Brain pericyte (primary cell): ENCODE measurements at regions not wholly inside any gene's neighbourhood (a gene's known extent, or its start where the extent isn't known, plus 50 kb on each side); places are given as distances from the start of the nearest gene placed in this dataset.

Experiments
- DNase-seq: peaks from one replicate; pipeline ENCODE4 v3.0.0-alpha.2; 2012; ENCODE audit warnings: low read depth, low spot score

DNA sequence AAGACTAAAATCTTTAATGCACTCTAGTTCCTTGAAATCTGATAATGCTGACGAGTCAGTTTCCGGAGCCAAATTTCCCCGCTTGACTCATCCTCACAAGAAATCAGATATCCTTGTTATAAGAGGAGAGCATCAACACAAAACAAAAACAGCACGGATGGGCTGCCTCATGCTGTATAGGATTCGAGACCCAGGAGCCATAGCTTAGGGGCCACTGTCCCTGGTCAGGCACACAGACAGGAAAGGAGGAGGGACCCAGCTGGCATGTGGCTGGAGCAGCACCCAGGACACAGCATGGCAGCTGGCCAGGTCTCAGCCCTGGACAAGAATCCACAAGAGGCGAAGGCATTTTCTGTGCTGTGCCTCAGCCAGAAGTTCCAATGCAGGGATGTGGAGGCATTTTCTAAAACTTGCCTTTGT lies 110.2 kb upstream of the SPATA13 start:
- DNase-seq = peak; percentile 36

DNA sequence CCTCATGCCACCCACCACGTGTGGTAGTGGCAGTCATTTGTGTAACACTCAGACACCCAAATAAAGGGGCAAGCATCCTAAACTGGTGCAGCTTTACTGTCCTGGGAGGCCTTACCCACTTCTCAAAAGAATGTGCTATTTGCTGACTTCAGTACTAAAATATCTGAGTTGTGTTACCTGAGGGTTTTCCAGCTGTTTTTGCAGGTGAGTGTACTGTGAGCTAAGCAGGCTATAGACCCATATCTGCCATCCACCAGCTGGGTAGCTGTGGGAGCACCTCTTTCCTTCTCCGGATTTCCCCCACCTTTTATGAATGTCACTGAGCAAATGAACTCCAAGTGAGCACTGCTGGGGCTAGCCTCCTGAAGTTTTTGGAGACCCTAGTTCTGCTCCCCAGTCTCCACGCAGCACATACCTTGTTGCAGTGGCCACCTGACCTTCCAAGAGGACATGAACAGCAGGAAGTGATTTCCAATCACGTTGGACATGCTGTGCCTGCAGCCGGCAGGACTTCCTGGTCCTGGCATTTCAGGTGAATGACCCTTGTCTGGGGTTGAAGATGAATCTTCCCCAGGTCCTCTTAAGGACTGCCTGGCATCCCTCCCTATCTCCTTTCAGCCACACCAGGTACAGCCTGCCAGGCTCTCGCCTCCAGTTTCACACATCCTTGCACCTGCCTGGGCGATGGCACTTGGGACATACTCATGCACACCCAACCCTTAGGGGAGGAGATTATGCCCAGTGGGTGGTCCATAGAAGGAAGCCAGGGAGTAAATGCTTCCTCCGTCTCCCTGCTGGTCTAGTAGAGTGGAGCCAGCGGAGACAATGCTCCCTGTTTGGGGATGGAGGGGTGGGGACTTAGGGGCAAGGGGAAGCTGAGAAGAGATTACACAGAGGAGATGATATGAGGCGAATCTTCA lies 109.5 kb upstream of the SPATA13 start:
- DNase-seq = no peak

DNA sequence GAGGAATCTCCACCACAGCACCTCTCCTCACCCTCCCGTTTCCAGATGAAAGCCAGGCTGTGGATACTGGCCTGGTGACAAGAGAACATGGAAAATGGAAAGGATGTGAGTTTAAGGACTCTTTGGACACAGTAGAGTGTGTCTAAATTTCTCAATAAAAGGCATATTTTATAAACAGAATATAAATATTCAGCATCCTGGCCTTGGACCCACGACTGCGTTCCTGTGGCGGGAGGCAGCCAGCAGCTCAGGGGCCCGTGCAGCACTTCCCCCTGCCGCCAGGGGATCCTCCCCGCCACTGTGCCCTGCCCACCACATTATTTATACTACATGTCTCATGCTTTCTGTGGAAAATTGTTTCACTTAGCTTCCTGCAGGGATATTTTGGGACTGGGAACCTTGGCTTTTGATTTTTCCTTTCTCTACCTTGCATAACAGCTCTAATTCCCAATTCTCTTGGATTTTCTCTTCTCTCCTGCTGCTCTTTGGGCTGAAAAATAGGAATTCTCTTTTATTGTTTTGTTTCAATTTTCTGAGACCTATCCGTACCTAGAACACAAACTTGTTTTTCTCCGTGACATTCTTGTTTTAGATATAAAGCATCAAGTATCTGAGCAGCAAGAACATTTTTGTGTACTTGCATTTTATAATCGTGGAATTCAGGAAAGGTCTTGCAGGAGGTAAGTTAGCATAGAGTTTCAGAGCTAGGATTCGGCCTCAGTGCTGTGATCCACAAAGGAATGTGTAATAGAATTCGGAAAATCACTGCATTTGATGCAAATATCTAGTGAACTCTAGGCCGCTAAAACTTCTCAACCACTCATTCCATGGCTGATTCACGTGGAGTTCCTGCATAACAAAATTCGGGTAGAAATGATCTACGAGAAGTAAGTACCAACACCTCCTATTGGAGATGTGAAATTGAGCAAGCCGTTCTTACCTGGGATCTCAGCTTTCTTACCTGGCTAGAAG lies 107.7 kb upstream of the SPATA13 start:
- DNase-seq = no peak

DNA sequence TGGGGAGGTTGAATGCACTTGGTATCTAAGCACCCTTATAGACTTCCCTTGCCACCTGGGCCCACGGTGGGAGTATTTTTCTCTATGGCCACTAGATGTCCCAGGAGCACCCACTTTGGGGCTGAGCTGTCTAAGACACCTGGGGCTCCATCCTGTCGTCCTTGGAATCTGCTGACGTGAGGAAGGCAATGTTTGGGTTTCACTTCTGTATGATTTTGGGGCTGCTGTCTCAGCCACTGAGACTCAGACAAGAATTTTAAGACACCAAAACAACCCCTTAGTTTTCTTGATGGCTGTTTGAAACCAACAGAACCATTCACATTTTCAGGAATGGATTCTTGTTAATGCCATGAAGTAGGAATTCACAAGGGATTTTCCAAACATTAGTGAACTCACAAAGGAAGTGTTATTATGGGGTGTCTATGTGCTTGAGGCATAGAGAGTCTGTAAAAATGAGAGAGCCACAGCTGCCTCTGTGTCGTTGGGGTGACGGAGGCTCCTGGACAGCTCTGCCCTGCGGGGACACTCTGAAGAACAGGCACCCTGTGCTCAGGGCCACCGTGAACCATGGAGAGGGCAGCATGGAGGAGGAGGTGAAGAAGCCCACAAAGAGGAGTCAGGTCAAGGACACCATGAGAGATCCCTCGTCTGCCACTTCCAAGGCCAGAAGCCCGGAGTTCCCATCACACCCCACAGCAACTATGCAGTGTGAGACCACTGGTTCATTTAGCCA lies 106.8 kb upstream of the SPATA13 start:
- no peak for DNase-seq

DNA sequence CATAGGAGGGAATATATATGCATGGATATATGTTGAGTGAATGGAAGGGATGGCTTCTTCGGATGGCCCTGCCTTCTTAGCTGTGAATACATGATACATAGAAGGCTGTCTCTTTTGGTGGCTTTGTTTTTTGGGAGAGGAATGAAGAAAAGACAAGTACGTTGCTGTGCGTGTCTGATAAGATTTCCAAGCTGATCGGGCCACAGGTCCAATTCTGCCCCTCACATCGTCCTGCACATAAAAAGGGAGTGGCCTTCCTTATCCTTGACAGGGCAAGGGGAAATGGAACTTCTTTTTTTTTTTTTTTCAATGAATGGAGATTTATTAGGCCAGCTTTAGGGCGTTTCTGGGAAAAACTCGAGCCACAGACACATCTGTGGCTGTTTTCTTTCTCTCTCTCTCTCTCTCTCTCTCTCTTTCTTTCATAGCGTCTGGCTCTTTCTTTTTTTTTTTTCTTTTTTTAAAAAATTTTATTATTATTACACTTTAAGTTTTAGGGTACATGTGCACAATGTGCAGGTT lies 103.8 kb upstream of the SPATA13 start:
- DNase-seq = no peak

DNA sequence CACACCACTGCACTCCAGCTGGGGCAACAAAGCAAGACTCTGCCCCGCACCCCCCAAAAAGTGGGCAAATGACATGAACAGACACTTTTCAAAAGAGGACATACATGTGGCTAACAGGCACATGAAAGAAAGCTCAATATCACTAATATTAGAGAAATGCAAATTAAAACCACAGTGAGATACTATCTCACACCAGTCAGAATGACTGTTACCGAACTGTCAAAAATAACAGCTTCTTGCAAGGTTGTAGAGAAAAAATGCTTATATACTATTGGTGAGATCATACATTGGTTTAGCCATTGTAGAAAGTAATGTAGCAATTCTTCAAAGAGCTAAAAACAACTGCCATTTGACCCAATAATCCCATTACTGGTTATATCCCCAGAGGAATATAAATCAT lies 99.5 kb upstream of the SPATA13 start:
- DNase-seq = no peak

DNA sequence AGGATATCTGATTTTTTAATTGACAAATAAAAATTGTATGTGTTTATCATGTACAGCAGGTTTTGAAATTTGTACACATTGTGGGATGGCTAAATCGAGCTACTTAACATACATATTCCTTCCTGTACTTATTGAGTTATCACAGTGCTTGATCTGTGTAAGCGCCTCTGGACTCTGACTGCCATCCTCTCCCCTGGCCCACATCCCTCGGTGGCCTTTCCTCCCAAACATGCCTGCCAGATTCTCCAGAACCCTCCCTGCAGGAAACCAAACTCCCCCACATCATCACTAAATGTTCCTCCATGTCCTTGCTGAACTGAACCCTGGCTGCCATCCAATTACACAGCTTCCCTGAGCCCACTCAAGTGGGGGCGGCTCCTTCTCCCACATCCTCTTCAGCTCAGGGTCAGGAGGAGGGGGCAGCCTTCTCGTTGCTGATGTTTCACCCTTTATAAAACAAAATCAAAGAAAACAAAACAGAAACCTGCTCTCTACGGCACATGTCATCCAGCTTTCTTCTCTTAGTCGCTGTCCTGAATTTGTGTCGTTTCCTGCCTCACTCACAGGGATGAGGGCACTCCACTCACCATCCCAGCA lies 97.1 kb upstream of the SPATA13 start:
- DNase-seq = no peak

DNA sequence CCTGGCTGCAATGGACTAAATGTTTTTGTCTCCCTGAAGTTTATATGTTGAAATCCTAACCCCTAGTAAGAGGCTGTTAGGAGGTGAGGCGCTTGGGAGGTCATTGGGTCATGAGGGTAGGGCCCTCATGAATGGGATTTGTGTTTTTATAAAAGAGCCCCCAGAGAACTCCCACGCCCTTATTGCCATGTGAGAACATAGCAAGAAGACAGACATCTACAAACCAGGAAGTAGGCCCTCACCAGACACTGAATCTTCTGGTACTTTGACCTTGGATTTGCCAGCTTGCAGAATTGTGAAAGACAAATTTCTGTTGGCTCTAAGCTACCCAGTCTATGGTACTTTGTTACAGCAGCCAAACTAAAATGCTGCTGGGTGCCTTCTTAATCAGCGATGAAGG lies 96.1 kb upstream of the SPATA13 start:
- DNase-seq = no peak

DNA sequence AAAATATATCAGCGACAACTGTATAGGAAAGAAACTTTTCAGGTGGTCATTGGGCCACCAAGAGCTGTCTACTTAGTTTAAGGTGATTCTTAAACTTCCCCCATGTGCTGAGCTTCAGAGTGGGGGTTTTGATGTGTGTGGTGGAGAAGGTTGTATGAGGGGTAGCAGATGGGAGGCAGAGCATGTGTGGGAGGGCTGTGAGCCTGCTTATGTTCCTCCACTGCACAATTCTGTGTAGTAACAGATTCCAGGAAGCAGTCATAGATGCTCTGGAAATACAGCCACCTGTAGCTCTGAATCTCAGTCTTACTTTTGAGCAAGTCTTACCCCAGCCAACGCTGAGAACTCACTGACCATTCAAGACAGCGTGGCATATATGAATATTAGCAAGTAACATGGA lies 95.3 kb upstream of the SPATA13 start:
- DNase-seq = no peak

DNA sequence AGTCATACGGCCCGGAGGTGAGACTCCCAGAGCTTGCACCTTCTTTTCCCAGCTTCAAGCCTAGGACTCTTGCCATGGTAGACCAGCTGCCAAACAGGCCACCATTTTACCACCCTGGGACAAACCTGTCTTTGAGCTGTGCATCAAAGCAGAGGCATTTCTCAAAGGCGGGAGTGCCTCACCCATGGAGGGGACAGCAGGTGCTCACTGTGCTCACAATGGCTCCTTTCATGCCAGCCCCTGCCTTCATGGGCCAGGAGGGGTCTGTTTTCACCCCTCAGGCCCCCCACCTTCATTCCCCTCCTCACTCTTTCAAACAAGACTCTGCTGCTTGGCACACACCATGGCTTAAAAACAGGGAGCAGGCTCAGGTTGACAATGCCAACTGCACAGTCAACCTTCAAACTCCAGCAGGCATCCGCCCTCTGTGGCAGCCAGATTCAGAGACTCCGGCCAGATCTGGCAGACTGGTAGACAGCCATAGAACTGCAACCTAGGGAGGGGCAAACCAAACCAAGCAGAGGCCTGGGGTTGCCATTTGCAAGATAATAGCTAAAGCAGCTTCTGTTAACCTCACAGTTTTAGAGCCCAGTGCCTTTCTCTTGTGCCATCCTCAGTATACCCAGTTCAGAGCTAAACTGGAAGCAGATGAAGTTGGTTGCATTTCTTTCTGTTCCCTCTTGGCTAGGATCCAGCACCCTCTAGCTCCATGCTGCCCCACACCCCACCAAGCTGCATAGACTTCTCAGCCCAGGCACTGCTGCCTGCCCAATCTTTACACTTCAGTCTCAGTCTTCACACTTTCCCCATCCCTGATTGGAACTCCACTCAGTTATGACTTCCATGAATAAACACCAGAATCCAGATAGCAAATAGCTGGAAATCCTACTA lies 93.9 kb upstream of the SPATA13 start:
- no peak for DNase-seq

DNA sequence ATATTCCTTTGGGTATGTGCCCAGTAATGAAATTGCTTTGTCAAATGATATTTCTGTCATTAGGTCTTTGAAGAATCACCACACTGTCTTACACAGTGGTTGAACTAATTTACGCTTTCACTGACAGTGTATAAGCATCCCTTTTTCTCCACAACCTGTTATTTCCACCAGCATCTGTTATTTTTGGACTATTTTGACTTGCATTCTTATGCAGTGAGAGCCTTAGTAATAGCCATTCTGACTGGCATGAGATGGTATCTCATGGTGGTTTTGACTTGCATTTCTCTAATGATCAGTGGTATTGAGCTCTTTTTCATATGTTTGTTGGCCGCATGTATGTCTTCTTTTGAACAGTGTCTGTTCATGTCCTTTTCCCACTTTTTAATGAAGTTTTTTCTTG lies 92.0 kb upstream of the SPATA13 start:
- DNase-seq = no peak

DNA sequence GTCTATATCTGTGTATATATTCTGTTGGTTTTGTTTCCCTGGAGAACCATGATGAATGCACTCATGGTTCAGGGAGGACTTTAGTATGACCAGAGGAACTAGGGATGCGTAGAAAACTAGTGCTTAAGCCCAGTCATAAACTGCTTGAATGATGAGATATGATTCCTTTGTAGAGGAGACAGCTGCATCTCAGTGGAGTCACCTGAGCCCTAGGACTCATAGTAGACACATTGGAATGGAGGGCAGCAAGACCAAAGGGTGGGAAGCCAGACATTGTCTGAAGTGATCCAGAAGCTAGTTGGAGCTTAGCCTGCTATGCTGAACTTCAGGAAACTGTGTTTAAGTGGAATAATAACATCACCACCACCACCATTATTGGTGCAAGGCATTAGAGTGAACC lies 89.5 kb upstream of the SPATA13 start:
- DNase-seq = no peak

DNA sequence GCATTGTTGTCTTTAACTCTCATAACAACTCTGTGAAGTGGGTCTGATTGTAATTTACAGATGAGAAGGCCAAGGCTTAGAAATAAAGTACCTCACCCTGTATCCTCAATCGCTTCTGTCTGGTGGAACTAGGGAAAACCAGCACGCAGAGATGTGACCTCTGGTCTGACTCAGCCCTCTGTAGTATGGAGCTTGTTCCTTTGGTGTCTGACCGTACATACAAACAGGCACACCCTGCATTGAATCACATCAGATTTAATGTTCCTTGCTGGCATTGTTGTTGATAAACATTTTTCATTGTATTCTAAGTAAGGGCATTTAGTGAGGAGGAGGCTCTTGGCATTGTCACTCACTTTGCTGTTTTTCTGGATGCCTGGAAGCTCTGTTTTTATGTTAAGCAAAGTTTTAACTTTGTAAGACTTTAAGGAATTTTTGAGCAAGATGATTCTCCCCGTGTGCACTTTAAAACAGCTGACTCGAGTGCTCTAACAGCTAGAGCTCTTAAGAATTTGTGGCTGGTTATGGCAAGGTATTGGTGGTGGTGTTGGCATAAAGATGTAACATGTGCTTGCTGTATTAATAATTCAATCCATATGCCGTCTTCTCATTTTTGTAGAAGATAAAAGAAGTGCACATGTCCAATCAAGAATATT lies 89.0 kb upstream of the SPATA13 start:
- no peak for DNase-seq

DNA sequence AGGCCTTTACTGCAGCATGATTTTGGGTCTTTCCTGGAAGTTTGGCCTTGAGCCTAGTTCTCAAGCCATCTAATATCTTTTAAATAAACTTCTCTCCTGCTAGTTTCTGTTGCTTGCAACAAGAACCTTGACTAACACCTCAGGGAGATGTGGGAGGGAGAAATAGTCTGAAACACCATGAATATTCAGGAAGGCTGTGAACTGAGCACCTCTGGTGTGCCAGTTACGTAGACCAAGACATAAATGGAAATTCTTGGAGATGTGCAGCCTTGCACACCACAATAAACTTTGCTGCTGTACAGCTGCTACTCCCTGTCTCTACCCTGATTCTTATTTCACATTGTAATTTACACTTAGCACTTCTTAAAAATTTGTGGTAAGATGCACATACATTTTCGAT lies 86.9 kb upstream of the SPATA13 start:
- DNase-seq = no peak

DNA sequence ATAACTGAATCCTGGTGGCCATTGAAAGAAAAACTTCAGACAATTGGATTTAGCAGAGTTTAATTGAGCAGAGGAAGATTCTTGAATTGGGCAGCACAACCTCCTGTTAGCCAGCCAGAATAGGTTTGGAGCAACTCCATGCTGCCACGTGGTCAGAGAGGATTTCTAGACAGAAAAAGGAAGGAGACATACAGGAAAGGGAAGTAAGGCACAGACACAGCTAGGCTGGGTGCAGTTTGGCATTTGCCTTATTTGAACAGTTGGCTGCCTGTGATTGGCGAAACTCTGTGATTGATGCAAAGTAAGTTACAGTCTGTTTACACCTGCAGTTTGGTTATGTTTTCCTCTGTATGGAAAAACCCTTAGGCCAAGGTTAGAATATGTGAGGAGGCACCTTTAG lies 85.8 kb upstream of the SPATA13 start:
- DNase-seq = no peak

DNA sequence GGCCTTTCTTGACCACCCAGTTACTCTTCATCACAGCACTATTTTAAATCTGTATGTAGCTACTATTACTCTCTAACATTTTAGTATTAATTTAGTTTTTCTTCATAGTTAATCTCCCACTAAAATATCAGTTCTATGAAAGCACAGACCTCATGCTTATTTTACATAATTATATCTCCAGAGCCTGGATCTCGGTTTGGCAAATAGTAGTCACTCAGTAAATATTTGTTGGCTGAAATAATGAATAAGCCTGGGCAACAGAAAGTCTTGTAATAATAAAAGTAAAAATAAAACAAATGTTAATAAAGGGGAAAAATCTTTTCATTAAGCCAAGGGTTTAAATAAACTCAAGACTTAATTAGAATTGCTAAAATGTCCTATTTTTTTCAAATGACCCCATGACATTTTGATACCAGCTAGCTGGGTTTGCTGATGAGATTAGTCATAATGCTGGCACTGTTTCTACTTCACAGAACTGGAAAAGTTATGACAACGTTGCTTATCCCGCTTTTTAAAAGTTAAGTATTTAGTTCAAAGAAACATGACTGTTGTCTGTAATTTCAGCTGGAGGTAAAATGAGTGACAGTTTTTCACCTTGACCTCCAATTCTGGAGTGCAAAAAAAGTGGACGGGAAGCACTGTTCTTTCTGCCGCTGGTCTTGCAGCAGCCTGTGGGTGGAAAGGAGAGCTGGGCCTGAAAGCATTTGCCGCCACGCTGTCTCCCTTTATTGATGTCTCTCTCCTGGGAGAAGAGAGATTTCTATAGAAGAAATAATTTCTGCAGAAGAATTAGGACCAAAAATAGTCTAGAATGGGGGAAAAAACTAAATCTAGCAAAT lies 85.2 kb upstream of the SPATA13 start:
- no peak for DNase-seq

DNA sequence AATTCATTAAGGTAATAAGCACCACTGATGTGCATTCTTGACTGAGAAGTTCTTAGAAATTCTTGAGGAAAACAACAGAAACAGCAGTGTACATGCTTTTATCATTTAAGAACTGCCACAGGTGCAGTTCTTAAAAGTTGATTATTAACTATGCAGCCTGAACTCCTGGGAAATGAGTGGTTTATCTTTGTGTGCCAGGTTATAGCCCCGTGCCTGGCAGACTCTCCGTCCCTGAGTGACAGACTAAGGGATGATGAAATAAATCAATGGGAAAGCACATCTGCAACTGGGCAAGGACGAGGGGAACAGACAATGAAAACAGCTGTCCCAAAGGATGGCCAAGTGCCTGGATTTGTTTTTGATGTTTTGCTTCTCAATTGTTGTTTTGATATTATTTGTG lies 84.4 kb upstream of the SPATA13 start:
- DNase-seq = no peak

DNA sequence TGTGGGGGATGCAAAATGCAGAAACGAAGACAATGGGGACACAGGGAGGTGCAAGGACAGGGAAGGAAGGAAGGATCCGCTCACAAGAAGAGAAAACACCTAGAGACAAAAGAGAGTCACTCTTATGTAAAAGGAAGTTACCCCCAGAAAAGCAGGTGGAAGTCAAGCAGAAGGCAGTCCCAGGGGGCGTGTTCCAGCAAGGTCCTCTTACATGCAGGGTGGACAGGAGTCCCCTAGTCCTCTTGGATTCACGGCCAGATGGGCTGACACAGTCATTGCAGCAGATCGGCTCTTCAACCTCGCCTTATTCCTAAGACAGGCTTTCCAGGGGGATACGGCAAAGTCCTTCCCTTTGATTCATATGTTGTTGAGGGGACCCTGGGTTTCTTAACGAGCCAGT lies 83.9 kb upstream of the SPATA13 start:
- no peak for DNase-seq

DNA sequence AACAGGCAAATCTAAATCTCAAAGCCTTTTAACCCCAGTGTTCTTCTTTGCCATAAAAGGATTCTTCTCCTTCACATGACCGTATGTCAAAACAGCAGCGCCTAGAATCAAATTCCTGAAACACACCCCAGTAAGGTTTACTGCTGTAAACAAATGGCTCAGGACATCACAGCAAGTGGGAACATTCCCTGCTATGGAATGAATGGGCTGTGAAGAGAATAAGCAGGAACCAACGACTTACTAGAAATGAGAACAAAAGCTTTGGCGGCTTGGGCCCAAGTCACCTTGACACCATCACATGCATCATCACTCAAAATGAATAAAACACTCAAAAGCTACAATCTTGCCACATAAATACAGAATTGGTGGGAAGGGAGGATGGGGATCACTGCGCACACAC lies 80.4 kb upstream of the SPATA13 start:
- DNase-seq = no peak
